ENCODE measurements at regions not wholly inside any gene's neighbourhood (a gene's known extent, or its start where the extent isn't known, plus 50 kb on each side); places are given as distances from the start of the nearest gene placed in this dataset.
A peak's percentile ranks its signal among the peaks of the same experiment; 100 is the strongest.

- no peak for DNase-seq (ENCODE audit: low spot score)
Observed at GRCh38 chr4:3343358-3343757, 50.5 kb downstream of the RGS12 start.

GRCh38 chr4:3344104-3344503 is 51.3 kb downstream of the RGS12 start:
- no peak for DNase-seq (ENCODE audit: low spot score)

DNA sequence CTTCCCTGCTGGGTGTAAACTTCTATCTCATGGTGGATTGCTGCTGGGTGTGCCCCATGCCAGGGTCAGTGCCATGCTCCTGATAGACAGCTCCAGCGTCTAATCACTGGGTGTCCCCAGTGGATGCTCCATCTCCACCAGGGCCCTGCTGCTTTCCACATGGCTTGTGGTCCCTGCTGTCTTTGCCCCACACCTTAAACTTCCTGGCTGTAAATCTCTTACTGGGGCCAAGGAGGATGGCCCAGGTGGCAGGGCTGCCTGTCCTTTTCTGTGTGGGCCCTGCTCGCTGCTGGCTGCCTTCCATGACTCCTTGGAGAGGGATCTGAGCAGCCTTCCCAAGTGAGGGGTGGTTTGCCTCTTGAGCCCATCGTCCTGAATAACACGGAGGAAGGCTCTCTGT is 51.8 kb downstream of the RGS12 start:
- no peak for DNase-seq (ENCODE audit: low spot score)

DNA sequence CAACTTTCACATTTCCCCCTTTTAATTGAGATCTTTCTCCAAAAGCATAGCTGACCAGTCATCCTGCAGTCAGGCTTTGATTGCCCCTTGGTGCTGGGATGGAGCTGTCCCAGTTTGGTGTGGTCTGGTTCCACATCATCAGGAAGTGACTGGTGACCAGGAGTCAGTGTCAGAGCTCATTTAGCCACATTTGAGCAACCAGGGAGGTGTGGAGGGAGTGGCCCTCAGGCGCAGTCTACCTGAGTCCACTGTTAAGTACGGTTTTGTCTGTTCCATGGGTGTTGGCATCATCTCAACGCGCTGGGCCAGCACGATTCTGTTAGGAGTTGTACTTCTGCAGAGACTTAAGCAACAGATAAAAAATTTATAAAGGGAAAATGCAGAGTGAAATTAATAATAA is 52.6 kb downstream of the RGS12 start:
- DNase-seq (ENCODE audit: low spot score): no peak

- peak; percentile 68 for DNase-seq (ENCODE audit: low spot score)
Observed at GRCh38 chr4:3346146-3346545, 53.3 kb downstream of the RGS12 start.

- no peak for DNase-seq (ENCODE audit: low spot score)
Observed at GRCh38 chr4:3347871-3348270, 55.0 kb downstream of the RGS12 start.

DNA sequence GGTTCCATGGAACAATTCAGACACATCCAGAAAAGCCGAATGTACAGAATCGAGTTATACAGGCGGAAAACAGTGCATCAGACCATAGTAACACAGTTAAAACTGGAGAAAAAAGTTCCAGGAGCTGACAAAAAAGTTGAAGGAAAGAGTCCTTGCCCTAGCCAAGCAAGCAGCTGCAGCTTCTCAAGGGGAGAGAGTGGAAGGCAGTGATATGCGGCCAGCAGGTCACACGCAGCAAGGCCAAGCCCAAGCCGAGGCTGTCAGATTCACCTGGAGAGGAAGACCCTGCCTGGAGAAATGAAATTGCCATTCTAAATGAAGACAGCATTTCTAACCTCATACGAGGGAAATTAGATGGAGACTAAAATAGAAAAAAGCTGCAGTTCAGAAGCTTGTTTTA is 55.8 kb downstream of the RGS12 start:
- no peak for DNase-seq (ENCODE audit: low spot score)

GRCh38 chr4:3349116-3349515 is 56.3 kb downstream of the RGS12 start:
- no peak for DNase-seq (ENCODE audit: low spot score)

DNA sequence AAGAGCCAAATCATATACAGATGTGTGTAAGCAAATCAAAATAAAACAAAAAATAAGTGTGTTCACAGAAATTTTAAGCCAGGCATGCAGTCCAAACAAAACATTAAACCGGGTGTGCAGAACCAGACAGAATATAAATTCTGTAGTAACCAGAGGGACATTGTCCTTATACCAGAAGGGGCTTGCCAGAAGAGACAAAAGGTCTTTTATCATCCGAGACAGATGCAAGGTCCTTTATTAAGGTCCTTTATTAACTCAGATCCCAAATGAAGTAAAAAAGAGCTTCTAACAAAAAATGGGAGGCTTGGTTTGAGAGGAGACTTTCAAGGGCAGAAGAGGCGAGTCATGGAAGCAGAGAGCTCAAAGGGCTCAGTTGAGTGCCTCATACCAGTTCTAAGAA is 59.2 kb downstream of the RGS12 start:
- no peak for DNase-seq (ENCODE audit: low spot score)

DNA sequence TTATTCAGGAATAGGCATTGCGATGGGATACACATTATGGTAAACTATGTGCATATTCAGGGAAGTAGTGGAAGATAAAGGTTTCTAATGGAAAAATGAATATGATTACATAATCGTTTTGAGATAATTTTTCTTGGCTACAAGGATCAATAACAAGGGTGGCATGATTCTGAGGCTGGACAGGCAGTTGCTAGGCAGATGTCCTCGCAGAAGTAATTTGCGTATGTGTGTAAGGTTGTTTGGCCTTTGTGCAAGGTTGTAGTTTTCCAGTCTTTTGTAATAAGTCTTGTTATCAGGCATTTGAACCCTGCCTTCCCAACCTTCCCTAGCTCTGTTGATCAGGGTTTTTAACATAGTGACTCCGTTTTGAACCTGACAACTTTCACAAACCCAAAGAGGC is 59.7 kb downstream of the RGS12 start:
- no peak for DNase-seq (ENCODE audit: low spot score)

DNA sequence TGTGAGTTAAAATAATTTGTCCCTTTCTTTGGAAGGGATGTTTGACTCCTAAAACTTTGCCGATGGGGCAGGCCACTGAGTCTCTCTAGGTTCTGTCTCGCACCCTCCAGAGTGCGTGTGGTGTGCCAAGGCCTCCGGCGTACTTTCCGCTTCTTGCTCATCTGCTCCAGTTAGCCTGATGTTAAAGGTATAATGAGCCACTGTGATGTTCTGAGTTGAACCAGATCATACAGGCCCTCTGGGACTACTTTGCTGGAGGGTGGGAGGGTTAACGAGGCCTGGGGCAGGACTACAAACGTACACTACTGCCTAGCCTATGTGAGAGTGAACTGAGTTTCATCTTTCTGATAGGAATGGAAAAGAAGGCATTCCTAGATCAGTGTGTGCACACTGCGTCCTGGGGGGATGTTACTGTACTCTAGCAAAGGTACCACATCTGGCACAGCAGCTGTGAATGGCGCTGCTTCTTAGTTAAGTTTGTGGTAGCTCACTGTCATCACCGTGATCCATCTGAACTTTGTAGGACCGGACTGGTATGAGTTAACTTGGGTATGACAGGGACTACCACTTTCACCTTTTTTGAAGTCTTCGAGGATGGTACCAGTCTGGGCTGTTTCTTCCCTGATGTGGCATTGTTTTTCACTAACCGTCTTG is 60.2 kb downstream of the RGS12 start:
- no peak for DNase-seq (ENCODE audit: low spot score)

GRCh38 chr4:3353752-3354454 is 61.1 kb downstream of the RGS12 start:
- no peak for DNase-seq (ENCODE audit: low spot score)

GRCh38 chr4:3354455-3354811 is 61.6 kb downstream of the RGS12 start:
- no peak for DNase-seq (ENCODE audit: low spot score)

GRCh38 chr4:3355266-3355748 is 62.5 kb downstream of the RGS12 start:
- no peak for DNase-seq (ENCODE audit: low spot score)

- DNase-seq (ENCODE audit: low spot score): no peak
Observed at GRCh38 chr4:3358656-3359055, 65.8 kb downstream of the RGS12 start.

GRCh38 chr4:3360777-3361176 is 68.0 kb downstream of the RGS12 start:
- no peak for DNase-seq (ENCODE audit: low spot score)

GRCh38 chr4:3361406-3361805 is 68.6 kb downstream of the RGS12 start:
- DNase-seq (ENCODE audit: low spot score): no peak

- DNase-seq (ENCODE audit: low spot score): no peak
Observed at GRCh38 chr4:3361896-3362295, 69.1 kb downstream of the RGS12 start.

GRCh38 chr4:3362431-3363287 is 69.8 kb downstream of the RGS12 start:
- DNase-seq (ENCODE audit: low spot score): no peak

DNA sequence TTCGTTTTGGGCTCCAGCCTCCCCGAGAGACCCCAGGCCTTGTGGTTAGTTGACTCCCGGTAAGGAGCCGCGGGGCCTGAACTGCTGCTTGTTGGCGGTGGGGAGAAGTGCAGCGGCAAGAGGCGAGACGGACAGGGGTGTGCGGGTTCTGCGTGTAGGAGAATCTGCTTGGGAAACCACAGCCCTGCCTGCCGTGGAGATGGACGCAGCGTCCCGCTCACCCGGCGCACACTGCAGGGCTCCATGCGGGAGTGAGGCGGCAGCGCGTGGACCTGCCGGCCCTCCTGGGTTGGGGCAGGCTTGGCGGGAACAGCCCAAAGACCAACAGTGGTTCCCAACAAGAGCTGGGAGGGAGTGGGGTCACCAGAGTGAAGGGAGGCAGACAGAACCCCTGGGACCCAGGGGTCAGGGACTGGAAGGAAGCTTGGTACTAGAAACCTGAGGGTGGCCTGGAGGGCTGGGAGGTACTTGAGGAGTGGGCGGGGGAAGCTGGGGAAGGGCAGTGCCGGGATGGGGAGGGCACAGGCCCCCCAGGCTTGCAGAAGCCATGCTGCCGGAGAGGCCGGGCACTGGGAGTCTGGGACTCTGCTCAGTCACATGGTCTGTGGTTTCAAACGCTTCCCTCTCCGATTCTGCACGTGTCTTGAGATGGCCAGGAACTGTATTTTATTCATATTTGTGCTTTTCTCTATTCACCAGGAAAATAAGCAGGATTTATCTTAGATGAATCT is 70.8 kb downstream of the RGS12 start:
- DNase-seq (ENCODE audit: low spot score): no peak

- no peak for DNase-seq (ENCODE audit: low spot score)
Observed at GRCh38 chr4:3364199-3364598, 71.4 kb downstream of the RGS12 start.

- no peak for DNase-seq (ENCODE audit: low spot score)
Observed at GRCh38 chr4:3364634-3365314, 72.0 kb downstream of the RGS12 start.
